Epithelial cell of prostate (primary cell): ENCODE measurements at regions not wholly inside any gene's neighbourhood (a gene's known extent, or its start where the extent isn't known, plus 50 kb on each side); places are given as distances from the start of the nearest gene placed in this dataset.

Source experiments
- DNase-seq: peaks from one replicate; pipeline ENCODE4 v3.0.0-alpha.2; 2011; ENCODE audit warnings: low read depth, low spot score
- H3K27ac ChIP-seq: fragments of 450-650 bp; 2 replicates; pipeline ENCODE4 v1.5.1; 2017; ENCODE audit warnings: mild to moderate bottlenecking

DNA sequence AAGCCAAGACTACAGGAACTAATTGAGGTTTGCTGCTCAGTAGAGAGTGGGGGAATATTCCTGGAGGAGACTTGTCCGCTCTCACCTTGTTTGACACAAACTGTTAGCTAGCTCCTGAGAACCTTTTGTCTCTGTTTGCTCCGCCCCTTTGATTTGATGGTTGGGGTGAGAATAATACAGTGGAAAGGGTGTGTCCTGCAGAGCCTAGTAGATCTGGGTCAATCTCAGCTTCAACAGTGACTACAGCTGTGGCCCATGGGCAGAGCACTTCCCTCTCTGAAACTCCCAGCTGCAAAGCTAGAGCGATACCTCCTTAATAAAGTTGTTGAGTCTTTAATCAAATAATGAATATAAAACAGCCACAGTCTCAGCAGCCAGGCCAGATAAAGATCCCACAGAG, 576.7 kb downstream of the DIAPH3 start:
- DNase-seq = no peak
- H3K27ac ChIP-seq = no peak overlapping the region

DNA sequence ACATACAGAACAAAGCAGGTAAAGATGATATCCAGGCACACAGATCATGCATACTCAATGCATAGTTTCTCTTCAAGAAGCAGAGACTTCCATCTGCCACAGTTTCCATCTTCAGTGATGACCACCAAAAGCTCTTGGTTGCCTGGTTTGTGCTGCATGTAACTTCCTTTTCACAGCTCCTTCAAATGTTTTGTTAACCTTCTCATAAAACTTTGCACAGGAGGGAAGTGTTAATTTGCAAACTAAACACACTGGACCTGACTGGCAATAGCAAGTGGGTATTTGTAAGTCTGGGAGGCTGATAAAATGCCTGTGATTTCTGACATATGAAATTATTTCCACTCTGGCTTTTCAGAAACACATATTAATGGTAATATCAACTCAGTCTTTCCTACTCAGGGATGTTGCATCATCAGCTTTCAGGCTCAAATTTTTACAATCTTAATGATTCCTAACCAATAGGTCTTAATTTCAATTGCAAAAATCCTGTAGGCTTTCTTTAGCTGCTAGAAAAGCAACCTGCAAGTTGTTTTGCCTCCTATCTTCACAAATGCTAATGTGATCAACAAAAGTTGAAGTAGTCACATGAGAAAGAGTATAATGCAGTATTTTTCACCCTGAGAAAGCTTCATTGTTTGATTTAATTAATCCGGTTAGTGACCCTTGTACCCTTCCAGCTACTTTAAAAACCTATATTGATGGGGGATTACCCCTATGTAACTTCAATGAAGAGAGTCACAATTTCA, 575.6 kb downstream of the DIAPH3 start:
- DNase-seq = no peak
- H3K27ac ChIP-seq = no peak overlapping the region

DNA sequence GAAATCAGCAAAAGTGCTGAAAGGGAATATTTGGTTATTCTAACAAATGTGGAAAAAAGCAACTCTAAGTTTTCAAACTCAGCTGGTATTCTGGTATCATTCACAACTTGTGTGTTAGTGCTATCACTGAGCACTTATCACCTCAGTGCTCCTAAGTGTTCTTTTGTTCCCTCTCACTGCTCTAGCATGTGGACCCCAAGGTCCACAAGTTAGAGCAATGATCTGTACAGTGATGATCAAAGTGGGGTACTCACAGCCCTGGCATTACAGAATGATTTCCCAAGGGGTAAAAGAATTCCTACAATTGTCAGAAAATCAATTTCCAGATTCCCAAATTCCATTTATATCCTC, 575.0 kb downstream of the DIAPH3 start:
- no peak for DNase-seq
- H3K27ac ChIP-seq = no peak overlapping the region

DNA sequence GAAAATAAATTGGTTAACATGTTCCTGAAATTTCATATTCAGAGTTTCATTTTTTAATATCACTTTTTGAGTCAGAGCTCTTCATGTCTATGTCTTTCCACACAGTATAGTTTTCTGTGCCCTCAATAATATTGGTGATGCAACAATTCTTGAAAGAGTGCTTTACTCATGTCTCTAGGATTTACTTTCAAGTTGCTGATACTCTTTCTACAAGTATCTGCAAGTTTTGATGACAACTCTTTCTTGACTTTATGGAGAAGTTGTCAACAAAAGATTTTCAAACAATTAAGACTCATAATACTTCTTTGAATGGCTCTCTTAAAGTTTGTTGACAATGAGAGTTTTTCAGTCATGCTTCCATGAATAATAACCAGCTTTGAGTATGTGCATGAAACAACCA, 561.7 kb downstream of the DIAPH3 start:
- peak; percentile 70 for DNase-seq
- no peak overlapping the region for H3K27ac ChIP-seq

DNA sequence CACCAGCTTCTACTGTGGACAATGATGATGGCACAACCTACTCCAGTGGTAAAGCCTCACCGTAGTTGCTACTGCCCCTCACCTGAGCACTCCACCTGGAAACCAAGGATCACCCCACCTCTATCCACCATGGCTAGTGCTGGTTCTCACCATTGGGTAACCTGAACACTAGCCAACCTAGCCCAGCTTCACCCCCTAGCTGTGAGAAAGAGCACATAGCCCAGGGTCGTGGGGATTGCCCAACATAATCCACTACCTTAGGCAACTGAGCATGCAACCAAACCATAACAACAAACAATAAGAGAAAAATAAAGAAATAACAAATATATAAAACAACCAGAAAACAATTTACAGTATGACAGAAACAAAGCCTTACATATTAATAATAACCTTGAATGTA, 560.1 kb downstream of the DIAPH3 start:
- no peak overlapping the region for H3K27ac ChIP-seq
- DNase-seq = no peak

DNA sequence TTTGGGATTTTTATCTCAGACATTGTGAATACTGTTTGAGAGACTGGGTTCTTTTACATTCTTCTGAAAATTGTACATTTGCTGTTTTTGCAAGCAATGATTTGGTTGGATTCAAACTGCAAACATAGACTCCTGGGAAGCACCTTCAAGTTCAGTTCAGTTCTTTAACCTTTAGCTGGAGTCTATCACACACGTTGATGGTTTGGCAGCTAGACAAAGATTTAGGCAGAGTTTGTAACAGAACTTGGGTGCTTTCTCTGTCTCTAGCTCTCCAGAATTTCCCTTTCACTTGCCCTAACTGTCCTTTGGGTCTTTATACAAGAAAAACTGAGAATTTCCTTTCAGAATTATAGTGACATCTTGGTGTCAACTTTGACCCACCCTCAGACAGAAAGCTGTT, 556.6 kb downstream of the DIAPH3 start:
- H3K27ac ChIP-seq = no peak overlapping the region
- no peak for DNase-seq

DNA sequence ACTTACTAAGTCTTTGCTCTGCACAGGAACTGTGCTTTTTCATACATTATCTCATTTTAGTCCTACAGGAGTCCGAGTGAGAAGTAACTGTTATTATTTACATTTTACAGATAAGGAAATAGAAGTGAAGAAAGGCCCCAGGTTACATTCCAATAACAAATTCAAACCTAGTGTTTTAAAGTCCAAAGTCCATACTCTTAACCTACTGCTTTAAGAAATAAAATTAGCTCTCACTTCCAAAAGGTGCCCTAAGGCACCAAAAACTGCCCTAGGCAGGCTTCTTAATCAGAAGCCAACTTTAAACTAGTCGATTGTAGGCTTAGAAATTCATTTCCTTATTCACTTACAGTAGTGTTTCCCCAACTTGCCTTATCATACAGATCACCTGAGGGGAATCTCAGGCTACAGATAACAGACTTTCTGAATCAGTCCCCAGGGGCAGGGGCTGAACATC, 555.9 kb downstream of the DIAPH3 start:
- no peak overlapping the region for H3K27ac ChIP-seq
- no peak for DNase-seq

DNA sequence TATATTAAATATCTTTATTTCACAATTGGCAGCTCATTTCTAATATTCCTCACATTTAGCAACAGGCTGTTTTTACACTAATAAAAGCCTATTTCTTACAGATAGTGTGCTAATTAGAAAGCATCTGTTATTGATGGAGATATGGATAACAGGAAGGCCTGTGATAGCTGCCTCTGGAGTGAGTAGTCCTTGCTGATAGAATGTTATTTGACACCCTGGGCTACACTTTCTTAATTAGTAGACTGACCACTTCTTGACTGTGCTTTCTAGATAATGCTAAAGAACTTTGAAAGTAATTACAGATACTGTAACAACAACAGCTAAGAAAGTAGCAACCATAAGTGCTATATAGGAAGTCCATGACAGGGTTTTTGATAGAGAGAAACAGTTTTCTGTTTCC, 554.3 kb downstream of the DIAPH3 start:
- no peak for DNase-seq
- no peak overlapping the region for H3K27ac ChIP-seq
